Suppressor macrophage (primary cell): ENCODE measurements at regions not wholly inside any gene's neighbourhood (a gene's known extent, or its start where the extent isn't known, plus 50 kb on each side); places are given as distances from the start of the nearest gene placed in this dataset.

Experiments
- DNase-seq, 4 experiments: peaks; one replicate each; pipeline ENCODE4 v3.0.0-alpha.2; 2020 to 2022

DNA sequence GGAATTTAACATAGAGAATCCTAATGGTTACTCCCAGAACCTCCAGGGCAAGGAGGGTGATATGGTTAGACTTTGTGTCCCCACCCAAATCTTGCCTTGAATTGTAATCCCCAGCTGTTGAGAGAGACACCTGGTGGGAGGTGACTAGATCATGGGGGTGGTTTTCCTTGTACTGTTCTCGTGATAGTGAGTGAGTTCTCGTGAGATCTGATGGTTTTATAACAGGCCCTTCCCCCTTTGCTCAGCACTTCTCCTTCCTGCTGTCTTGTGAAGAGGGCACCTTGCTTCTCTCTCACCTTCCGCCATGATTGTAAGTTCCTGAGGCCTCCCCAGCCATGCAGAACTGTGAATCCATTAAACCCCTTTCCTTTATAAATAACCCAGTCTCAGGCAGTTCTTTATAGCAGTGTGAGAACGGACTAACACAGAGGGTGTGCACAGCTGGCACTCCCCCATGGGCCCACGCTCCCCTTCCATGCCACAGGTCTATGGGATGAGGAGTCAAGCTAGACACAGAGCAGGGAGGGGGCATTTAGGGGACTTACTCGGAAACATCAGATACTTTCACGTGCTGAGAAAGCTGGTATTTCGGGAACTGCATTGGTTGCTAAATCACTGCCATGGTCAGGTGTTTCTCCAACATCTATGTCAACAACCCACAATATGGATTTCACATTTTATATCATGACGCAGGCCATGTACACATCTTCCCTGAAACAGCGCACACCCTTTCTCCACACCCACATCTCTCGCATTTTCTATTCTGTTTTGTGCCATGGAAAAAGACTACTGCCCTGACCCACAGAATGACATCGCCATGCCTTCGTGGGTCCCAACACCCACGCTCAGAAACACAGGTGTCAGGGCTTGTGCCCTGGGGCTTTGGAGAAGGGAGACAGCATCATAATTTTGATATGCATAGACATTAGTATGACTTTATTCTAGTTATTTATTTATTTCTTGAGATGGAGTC, 199.1 kb upstream of the GSE1 start:
- DNase-seq: no peak

DNA sequence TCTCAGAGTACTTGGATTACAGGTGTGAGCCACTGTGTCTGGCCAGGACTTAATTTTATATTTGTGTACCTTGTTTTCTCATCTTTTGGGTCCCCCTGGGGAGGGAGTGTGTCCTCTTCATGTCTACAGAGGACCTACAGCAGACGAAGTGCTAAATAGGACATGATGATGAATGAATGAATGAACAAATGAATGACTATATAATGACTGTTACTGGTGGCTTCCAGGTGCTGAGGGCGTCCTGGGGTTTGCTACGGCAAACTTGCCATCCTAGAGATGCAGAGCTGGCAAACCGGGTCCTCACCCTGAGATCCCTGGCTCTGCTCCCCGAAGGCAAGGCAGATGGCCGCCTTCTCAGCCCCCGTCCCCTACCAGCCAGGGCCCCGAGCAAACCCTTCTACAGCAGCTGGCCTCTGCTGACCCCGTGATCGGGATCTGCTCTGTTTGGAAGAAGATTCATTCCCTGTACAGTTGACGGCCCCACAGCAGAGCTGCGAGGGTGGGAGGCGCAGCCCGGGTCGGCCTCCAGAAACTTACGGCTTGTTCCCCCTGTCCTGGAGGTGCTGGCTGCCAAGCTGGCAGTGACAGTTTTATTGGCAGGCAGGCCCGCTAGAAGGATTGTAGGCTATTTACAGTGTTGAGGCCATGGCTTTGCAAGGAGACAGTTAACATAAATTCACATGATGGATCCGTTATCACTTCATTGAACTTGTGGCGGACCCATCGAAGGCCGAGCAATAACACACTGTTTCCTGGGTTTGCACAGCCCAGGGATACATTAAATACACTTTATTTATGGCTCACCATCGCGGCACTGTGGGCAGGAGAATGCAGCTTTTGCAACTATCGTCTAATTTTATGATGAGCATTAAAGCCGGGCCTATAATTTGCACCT, 197.7 kb upstream of the GSE1 start:
- DNase-seq: no peak

DNA sequence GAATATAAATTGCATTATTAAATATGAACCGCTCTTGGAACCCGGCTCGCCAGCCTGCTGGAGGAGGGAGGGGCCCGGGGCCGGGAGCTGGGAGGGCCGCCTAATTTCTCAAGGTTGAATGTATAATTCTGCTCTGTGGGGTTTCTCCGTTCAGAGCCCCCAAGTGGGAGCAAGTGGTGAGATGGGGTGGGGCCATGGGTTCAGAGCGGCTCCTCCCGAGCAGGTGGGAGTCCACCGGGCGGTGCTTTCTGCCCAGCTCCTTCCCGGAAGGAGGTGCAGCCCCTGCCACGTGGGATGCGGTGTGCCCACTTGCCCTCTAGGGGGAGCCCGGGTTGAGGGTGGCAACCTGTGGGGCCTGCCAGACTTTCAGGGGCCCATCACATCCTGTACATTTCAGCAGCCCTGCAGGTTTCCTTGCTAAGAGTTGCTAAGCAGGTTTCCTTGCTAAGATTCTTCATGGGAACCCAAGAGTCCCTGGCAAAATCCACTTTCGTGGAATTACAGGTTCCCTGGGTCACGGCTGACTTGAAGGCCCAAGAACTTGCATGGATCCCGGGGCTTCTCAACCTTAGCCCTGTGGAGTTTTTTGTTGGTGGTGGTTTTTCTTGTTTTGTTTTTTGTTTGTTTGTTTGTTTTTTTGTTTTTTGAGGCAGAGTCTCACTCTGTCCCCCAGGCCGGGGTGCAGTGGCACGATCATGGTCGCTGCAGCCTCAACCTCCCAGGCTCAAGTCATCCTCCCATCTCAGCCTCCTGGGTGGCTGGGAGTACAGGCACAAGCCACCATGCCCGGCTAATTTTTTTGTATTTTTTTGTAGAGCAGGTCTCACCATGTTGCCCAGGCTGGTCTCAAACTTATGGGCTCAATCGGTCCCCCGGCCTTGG, 196.7 kb upstream of the GSE1 start:
- peak; percentile 78 to 86 (median 80) for DNase-seq

DNA sequence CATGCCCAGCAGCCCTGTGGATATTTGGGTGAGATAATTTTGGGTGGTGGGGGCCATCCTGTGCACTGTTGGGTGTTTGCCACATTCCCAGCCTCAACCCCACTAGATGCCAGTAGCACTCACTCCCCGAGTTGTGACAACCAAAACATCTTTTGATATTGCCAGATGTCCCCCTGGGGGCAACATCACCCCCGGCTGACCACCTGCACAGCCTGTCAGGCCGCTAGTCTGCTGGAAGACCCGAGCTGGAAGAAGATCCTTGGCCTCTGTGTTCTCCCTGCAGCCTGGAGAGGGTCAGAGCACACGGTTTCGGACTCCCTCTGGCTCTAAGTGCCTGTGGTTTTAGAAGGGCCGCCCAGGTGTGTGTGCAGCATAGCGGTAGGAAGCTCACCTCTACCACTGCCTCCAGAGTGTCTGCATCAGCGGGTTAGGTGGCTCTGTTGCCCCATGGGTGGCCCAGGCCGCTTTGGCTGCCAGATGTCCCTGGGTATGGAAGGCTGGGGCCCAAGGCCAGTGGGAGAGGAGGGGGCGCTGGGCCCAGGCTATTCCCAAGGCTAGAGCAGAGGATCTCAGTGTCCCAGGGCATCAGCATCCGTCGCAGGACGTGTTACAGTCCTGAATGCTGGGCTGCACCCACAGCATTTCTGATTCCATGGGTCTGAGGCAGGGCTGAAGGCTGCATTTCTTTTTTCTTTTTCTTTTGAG, 195.8 kb upstream of the GSE1 start:
- no peak for DNase-seq

DNA sequence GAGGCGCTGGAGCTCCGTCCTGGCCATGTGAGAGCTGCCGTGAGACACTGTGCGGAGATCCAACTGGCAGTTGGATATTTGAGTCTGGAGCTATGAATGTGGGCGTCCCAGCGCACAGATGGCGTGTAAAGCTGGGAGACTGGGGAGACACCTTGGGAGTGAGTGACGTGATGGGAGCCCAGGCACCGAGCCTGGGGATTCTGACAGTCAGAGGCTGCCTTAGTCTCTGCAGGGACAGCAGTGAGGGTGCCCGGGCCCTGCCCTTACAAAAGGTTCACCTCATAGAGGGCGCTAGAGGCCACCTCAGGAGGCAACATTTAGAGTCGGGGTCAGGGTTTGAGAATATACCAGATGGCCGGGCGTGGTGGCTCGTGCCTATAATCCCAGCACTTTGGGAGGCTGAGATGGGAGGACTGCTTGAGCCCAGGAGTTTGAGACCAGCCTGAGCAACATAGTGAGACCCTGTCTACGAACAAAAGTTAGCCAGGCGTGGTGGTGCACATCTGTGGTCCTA, 194.1 kb upstream of the GSE1 start:
- no peak for DNase-seq

DNA sequence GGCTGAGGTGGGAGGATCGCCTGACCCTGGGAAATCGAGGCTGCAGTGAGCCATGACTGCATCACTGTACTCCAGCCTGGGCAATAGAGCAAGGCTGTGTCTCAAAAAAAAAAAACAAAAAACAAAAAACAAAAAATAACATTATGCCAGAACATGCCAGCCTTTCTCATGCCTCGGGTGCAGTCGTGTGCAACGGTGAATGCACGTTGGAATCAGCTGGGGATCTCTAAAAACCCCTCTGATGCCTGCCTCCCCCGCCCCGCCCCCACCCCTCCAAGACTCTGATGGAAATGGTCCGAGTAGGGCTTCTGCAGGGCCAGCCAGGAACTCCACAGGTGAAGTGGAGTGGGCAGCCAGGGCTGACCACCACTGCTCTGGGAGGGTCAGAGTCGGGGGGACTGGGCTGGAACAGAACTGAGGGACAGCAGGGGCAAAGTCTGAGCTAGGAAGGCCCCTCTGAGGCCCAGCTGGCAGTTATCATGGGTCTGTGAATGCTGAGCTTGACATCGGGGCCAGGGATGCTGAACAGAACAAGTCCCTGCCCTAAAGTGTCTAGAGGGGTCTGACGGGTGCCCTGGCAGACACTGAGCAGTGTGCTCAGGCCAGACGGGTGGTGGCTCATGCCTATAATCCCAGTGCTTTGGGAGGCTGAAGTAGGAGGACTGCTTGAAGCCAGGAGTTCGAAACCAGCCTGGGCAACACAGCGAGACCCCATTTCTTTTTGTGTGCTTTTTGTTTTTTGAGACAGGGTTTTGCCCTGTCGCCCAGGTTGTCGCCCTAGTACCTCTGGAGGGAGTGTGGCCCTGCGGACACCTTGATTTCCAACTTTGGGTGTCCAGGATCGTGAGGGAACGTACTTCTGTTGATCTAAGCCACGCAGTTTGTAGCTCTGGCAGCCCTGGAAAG, 193.4 kb upstream of the GSE1 start:
- DNase-seq: no peak

DNA sequence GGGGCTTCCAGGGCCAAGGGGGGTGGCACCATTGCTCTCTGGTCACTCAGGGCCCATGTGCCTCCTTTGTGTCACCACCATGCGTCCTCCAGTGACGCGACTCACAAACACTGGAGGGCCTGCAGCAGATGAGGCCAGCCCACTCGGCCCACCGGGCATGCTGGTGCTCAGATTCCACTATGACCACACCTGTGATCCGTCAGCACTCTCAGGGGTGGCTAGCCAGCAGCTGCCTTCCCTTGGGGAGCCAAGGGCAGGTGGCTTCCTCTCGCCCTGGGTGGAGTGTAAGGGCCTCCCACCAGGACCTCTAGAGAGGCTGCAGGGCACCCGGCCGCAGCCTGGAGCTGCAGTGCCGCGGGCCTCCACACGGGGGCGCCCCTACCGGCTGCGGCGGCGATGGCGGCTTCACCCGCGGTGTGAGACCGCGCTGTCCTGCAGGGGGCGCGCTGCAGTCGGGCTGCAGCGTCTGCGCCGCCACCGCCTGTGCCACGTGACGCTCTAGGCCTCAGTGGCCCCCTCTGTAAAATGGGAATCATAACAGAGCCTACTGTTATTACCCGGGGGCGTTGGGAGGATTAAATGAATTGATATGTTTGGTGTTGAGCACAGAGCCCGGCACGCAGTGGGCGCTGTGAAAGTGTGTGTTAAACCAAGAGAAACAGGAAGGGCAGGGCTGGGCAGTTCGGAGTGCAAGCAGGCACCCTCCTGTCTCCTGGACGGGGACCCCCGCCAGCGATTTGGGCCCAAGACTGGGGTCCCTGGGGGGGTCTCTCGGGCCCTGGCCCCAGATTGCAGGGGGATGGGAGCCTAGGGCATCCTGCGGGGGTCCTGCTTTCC, 192.4 kb upstream of the GSE1 start:
- DNase-seq: peak; percentile 70 to 90 (median 86)

DNA sequence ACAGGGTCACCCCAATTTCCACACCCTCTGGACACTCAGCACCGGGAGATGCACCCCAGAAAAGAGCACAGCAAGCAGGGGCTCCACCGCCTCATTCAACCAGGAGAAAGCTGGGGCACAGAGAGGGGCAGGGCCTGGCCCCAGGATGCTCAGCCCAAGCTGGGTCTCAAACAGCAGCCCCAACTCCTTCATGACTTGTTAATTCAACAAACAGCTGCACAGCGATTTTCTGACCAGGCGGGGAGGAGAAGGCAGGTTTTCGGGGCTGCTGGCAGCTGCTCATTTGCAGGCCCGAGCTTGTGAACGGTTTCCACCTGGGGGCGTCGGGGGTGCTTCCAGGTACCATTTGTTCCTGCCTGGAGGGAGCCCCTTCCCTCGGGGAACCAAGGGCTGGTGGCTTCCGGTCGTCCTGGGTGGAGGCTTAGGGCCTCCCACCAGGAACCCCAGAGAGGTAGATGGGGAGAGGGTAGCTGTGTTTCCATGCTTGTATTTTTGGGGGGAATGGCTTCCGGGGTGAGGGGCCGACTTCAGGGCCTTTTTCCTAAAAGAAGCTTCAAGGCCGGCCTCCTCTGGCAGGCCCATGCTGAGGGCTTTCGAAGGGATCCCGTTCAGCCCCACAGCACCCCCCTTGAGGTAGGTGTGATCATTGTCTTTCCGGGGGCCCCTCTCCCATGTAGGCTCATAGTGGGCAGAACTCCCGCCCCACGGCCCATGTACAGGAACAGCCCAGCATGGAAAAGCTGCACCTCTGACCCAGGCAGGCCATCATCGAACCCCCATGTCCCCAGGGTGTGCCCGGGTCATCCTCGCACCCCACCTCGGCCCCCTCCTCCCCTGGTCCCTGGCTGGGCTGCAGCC, 191.6 kb upstream of the GSE1 start:
- DNase-seq: no peak

DNA sequence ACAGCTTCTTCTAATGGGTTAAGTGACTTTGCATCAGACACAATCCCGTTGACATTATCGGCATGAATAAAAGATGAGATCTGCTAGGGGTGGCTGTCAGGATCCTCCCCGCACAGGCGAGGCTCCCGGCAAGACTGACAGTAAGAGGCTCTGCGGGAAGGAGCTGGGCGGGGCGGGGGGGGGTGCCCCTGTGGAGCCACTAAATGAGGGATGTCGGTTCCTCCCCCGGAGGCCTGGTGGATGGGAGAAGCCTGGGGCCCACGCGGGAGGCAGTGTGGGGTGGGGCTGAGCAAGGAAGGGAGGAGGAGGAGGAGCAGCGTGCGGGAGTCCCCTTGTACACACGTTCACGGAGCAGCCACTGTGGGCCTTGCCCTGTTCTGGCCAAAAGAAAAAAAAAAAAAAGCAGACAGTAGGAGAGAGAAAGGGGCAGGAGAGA, 190.9 kb upstream of the GSE1 start:
- DNase-seq: peak in 2 of 4 experiments; percentile 19 to 27

DNA sequence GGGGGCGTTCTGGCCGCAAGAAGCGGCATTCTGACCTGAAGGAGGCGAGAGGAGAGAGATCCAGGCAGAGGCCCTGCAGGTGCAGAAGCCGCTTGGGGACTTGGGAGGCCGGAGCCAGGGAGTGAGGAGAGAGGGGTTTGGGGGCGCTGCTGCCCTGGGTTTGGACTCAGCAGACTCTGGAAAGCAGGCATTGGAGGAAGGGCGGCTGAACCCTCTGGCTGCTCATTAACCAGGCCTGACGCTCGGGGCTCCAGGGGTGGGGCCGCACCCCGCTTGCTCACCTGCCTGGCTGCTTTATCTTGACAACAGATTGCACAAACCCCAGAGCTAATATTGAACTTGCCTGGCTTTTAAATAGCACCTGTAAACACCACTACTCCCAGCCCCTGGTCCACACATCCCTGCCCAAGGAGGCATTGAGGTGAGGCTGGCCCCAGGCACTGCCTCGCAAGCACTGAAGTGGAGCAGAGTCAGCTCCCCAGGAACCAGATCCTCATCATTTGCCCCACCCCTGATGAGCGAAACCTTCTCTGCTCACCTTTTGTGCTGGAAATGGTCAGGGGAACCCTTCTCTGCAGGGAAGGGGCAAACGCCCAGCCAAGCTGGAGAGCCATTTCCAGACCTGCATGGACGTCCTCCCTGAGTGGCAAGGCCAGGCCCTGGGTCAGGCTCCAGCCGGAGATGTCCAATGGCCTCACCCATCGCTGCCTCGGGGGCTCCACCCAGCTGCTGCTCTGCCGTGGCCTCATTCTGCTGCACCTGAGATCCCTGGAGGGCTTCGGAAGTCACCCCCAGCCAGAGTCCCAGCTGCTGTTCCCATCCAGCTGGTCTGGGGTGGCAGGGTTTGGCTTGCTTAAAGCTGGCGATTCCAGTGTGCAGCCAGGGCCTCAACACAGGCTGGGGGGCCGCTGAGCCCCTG, 190.2 kb upstream of the GSE1 start:
- no peak for DNase-seq

DNA sequence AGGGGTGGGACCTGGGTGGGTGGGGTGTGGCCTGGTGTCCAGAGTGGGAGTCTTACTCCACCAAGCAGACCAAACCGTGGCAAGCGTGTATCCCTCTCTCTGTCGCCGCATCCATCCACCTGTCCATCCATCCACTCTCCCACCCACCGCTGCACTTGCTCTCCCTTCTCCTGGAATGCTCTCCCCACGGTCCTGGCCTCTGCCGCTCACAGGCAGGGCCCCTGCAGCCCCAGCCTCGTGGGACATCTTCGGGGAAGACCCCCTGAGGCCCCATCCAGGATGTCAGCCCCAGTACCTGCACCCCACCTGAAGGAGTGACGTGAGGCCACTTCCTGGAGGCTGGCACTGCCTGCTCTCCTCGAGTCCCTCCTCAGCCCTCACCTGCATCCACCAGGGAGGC, 189.5 kb upstream of the GSE1 start:
- DNase-seq: no peak

DNA sequence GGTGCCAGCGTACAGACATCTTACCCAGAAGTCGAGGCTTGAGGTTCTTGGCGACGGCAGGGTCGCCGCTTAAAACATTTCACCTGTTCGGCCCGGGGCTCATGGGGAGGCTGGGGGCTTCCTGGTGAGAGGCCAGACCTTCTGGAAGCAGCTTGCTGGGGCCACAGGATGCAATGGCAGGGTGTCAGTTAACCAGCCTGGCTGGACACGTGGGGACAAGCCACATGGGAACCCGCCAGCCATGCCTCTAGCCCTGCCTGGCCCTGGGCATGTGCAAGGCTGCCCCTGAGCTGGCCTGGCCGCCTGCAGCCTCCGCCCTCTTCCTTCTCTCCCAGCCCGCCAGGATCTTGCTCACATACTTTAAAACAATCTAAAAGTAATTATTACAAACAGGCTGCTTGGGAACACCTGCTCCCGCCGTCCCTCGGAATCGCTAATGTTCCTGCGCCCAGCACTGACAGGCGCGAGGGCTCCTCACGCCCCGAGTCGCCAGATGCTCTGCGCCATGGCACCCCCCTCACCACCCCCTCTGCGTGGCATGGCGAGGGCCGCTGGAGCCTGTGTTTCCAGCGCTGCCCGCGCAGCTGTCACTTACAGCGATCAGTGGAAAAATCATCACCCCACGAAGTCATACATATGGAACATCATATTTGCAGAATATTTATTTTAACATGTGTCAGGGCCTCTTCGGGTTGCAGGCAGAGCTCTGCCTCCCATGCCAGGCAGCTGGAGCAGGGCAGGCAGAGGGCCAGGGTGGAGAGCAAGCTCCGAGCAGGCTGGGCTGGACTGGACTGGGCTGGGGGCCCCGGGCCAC, 188.7 kb upstream of the GSE1 start:
- DNase-seq: no peak

DNA sequence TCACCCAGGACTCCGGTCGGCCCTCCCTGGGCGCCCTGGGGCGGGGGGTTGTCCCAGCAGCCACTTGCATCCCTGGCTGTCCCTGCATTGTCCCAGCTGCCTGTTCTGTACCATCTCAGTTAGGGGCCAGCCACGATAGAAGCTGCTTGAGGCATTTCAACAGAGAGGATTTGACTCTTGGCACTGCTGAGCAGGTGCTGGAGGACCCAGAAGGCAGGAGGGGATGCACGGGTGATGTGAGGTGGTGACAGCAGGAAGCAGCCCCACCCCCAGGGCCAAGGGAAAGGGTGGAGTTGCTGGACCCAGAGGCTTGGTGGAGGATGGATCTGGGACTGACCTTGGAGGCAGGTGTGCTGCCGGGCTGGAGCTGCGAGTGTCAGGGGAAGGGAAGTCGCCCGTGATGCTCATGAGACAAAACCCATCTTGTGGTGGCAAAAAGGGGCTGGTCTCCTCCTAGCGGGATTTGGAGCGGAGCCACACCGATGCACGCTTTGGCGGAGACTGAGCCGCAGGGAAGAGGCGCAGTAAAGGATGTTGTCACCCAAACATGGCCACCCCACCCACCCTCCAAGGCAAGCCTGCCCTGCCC, 188.0 kb upstream of the GSE1 start:
- DNase-seq: no peak

DNA sequence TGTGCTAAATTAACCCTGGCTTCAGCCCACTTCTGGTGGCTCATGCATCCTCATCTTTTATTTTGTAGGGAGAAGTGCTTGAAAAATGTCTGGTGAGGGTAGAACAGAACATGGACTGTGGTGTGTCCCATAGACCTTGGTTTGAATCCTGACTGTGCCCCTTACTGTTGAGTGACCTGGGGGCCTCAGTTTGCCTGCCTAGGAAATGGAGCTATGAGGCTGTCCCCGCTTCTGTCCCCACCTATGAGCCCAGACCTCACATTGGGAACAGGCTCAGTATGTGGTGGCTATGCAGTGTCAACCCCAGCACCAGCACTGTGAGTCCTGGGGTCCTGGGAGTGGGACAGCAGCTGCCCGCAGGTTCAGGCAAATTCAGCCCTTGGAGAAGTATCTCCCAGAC, 186.3 kb upstream of the GSE1 start:
- no peak for DNase-seq

DNA sequence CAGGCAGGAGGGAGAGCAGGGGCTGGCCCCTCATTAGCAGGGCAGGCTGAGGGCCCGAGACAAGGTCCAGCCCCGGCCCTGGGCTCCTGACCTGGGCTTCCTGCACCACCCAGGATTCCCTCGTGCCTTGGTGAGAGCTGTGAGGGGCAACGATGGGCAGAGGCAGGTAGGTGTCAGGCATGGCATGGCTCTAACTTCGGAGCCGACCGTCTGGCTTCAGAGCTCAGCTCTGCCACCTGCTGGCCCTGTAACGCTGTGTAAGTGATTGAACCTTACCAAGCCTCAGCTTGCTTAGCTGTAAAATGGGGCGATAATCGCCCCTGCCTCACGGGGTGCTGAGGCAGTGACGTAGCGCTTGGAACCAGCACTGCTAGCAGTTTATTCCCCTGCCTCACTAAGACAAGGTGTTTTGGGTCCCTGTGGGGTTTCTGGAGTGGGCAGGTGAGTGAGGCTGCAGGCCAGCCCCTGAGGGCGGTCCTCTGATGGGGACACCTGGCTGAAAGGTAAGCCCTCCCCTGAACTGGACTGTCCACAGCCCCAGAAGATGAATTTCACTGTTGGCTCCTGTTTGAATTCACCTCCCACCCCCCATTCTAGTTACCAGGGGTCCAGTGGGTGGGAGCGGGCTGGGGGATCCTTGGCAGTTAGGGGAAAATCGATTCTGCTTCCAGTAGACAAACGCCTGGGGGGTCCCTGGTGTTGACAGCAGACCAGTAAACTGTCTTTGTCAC, 184.8 kb upstream of the GSE1 start:
- peak; percentile 41 to 68 (median 52) for DNase-seq
